Karpas-422 (cell line): ENCODE measurements at regions not wholly inside any gene's neighbourhood (a gene's known extent, or its start where the extent isn't known, plus 50 kb on each side); places are given as distances from the start of the nearest gene placed in this dataset.

Experiments used
- DNase-seq: peaks from one replicate; pipeline ENCODE4 v3.0.0-alpha.2; 2015
- H2AFZ ChIP-seq: fragments of 200-600 bp; sonication (generic); 2 replicates; pipeline ENCODE4 v1.6.1; 2014; ENCODE audit warnings: antibody characterized with exemption, low read length, mixed read lengths
- H3K27ac ChIP-seq: fragments of 200-600 bp; sonication (generic); 2 replicates; pipeline ENCODE4 v1.5.1; 2014; ENCODE audit warnings: mild to moderate bottlenecking, low read length, moderate library complexity
- H3K27me3 ChIP-seq: fragments of 200-600 bp; sonication (generic); 2 replicates; pipeline ENCODE4 v1.6.1; 2014; ENCODE audit warnings: low read length, mixed read lengths
- H3K36me3 ChIP-seq: fragments of 200-600 bp; sonication (generic); 2 replicates; pipeline ENCODE4 v1.6.1; 2014; ENCODE audit warnings: low read length, mixed read lengths; ENCODE audit not compliant: insufficient read depth
- H3K4me1 ChIP-seq: fragments of 200-600 bp; sonication (generic); 2 replicates; pipeline ENCODE4 v1.6.1; 2014; ENCODE audit warnings: mild to moderate bottlenecking, low read length, mixed read lengths
- H3K4me2 ChIP-seq: fragments of 200-600 bp; sonication (generic); 2 replicates; pipeline ENCODE4 v1.6.1; 2014; ENCODE audit warnings: low read length, low read depth, mild to moderate bottlenecking; ENCODE audit not compliant: poor library complexity, severe bottlenecking
- H3K4me3 ChIP-seq: fragments of 200-600 bp; sonication (generic); 2 replicates; pipeline ENCODE4 v1.5.1; 2014; ENCODE audit warnings: mild to moderate bottlenecking, antibody characterized with exemption, low read length, mixed read lengths
- H3K79me2 ChIP-seq: fragments of 200-600 bp; sonication (generic); 2 replicates; pipeline ENCODE4 v1.6.1; 2014; ENCODE audit warnings: mild to moderate bottlenecking, low read length, mixed read lengths
- H3K9ac ChIP-seq: fragments of 200-600 bp; sonication (generic); 2 replicates; pipeline ENCODE4 v1.6.0; 2014; ENCODE audit warnings: low read length
- H3K9me2 ChIP-seq: fragments of 200-600 bp; sonication (generic), shearing (Covaris generic); replicated peaks from 2 replicates; pipeline ENCODE4 v1.6.0; 2014; ENCODE audit warnings: mild to moderate bottlenecking, low read length, moderate library complexity; ENCODE audit not compliant: insufficient read depth
- H3K9me3 ChIP-seq: fragments of 300-700, 200-600 bp; sonication (generic); 2 replicates; pipeline ENCODE4 v1.6.1; 2014; ENCODE audit warnings: low read length, mixed read lengths
- H4K20me1 ChIP-seq: fragments of 200-600 bp; sonication (generic); 2 replicates; pipeline ENCODE4 v1.6.1; 2014; ENCODE audit warnings: mild to moderate bottlenecking, antibody characterized with exemption, low read length, low read depth; ENCODE audit not compliant: insufficient read depth

GRCh38 chr10:120285408-120285807 is 171.6 kb upstream of the PLPP4 start:
- Histone ChIP-seq H3K4me1 (peaks cover 67% of the 10 kb centered on the region), H3K9me3 (no peaks in the 10 kb centered on the region), H3K27ac (peak overlapping the region; percentile 92), H4K20me1 (no peaks in the 10 kb centered on the region), H3K36me3 (peaks cover 26% of the 10 kb centered on the region), H3K27me3 (no peaks in the 10 kb centered on the region), H3K4me3 (no peak overlapping the region), H3K79me2 (peaks cover 26% of the 10 kb centered on the region), H3K9ac (no peak overlapping the region), H3K4me2 (no peak overlapping the region), H2AFZ (no peak overlapping the region), H3K9me2 (no peaks in the 10 kb centered on the region)
- no peak for DNase-seq

GRCh38 chr10:120286280-120286679 is 170.7 kb upstream of the PLPP4 start:
- Histone ChIP-seq H4K20me1 (no peaks in the 10 kb centered on the region), H3K9ac (no peak overlapping the region), H3K9me2 (no peaks in the 10 kb centered on the region), H3K9me3 (no peaks in the 10 kb centered on the region), H2AFZ (no peak overlapping the region), H3K4me1 (peaks cover 67% of the 10 kb centered on the region), H3K79me2 (peaks cover 23% of the 10 kb centered on the region), H3K36me3 (peaks cover 35% of the 10 kb centered on the region), H3K4me3 (no peak overlapping the region), H3K27me3 (no peaks in the 10 kb centered on the region), H3K27ac (no peak overlapping the region), H3K4me2 (no peak overlapping the region)
- DNase-seq, result no peak

- H3K4me2 ChIP-seq, result no peak overlapping the region
- peaks cover 19% of the 10 kb centered on the region for H3K79me2 ChIP-seq
- H3K27ac ChIP-seq, result 0 out of 2 replicates have a peak overlapping the region, but pooled peaks have one; percentile 5
- peaks cover 56% of the 10 kb centered on the region for H3K36me3 ChIP-seq
- no peaks in the 10 kb centered on the region for H4K20me1 ChIP-seq
- DNase-seq, result no peak
- no peaks in the 10 kb centered on the region for H3K27me3 ChIP-seq
- H3K9me2 ChIP-seq, result no peaks in the 10 kb centered on the region
- no peak overlapping the region for H3K4me3 ChIP-seq
- H3K9ac ChIP-seq, result no peak overlapping the region
- H3K4me1 ChIP-seq, result peaks cover 37% of the 10 kb centered on the region
- no peak overlapping the region for H2AFZ ChIP-seq
- H3K9me3 ChIP-seq, result no peaks in the 10 kb centered on the region
These were observed 156.5 kb upstream of the PLPP4 start for GRCh38 chr10:120300513-120300912.

GRCh38 chr10:120308589-120308988 is 148.4 kb upstream of the PLPP4 start:
- Histone ChIP-seq H3K9ac (no peak overlapping the region), H3K4me1 (peaks cover 19% of the 10 kb centered on the region), H2AFZ (no peak overlapping the region), H3K9me2 (peaks cover 7% of the 10 kb centered on the region; the same call in 1 of the 2 replicates), H3K27ac (peak overlapping the region; percentile 36; the same call in 1 of the 2 replicates), H3K9me3 (no peaks in the 10 kb centered on the region), H3K4me3 (no peak overlapping the region), H3K36me3 (peaks cover 86% of the 10 kb centered on the region), H4K20me1 (no peaks in the 10 kb centered on the region), H3K4me2 (no peak overlapping the region), H3K79me2 (peaks cover 40% of the 10 kb centered on the region), H3K27me3 (no peaks in the 10 kb centered on the region)
- DNase-seq, result no peak

GRCh38 chr10:120313715-120314114 is 143.3 kb upstream of the PLPP4 start:
- Histone ChIP-seq H3K4me3 (no peak overlapping the region), H3K4me2 (no peak overlapping the region), H3K9me3 (no peaks in the 10 kb centered on the region), H2AFZ (no peak overlapping the region), H3K4me1 (peaks cover 11% of the 10 kb centered on the region), H3K9ac (no peak overlapping the region), H3K27ac (no peak overlapping the region), H3K27me3 (no peaks in the 10 kb centered on the region), H3K9me2 (peaks cover 7% of the 10 kb centered on the region; the same call in 1 of the 2 replicates), H3K36me3 (peaks cover 67% of the 10 kb centered on the region), H3K79me2 (peaks cover 17% of the 10 kb centered on the region; the same call in 1 of the 2 replicates), H4K20me1 (no peaks in the 10 kb centered on the region)
- DNase-seq, result no peak

- Histone ChIP-seq H2AFZ (no peak overlapping the region), H3K4me2 (no peak overlapping the region), H4K20me1 (no peaks in the 10 kb centered on the region), H3K36me3 (peaks cover 65% of the 10 kb centered on the region), H3K9me3 (no peaks in the 10 kb centered on the region), H3K27me3 (no peaks in the 10 kb centered on the region), H3K27ac (no peak overlapping the region), H3K79me2 (peaks cover 17% of the 10 kb centered on the region; the same call in 1 of the 2 replicates), H3K9ac (no peak overlapping the region), H3K4me1 (peaks cover 11% of the 10 kb centered on the region), H3K4me3 (no peak overlapping the region), H3K9me2 (peaks cover 7% of the 10 kb centered on the region; the same call in 1 of the 2 replicates)
- no peak for DNase-seq
These were observed 142.6 kb upstream of the PLPP4 start for GRCh38 chr10:120314442-120314841.

- DNase-seq, result no peak
- Histone ChIP-seq H3K9ac (no peak overlapping the region), H3K9me2 (no peaks in the 10 kb centered on the region; the same call in 1 of the 2 replicates), H3K27ac (no peak overlapping the region), H3K4me2 (no peak overlapping the region), H3K36me3 (peaks cover 37% of the 10 kb centered on the region), H3K9me3 (no peaks in the 10 kb centered on the region), H3K79me2 (peaks cover 25% of the 10 kb centered on the region; the same call in 1 of the 2 replicates), H3K4me3 (no peak overlapping the region), H3K27me3 (no peaks in the 10 kb centered on the region), H2AFZ (no peak overlapping the region), H4K20me1 (no peaks in the 10 kb centered on the region), H3K4me1 (peaks cover 48% of the 10 kb centered on the region)
These were observed 138.2 kb upstream of the PLPP4 start for GRCh38 chr10:120318862-120319261.

- no peak overlapping the region for H3K27ac ChIP-seq
- peaks cover 23% of the 10 kb centered on the region; the same call in 1 of the 2 replicates for H3K79me2 ChIP-seq
- H3K9me2 ChIP-seq, result no peaks in the 10 kb centered on the region
- H3K4me1 ChIP-seq, result peaks cover 24% of the 10 kb centered on the region
- no peaks in the 10 kb centered on the region for H3K27me3 ChIP-seq
- H3K4me2 ChIP-seq, result no peak overlapping the region
- H3K9ac ChIP-seq, result no peak overlapping the region
- H3K4me3 ChIP-seq, result no peak overlapping the region
- no peak overlapping the region for H2AFZ ChIP-seq
- no peaks in the 10 kb centered on the region for H4K20me1 ChIP-seq
- H3K9me3 ChIP-seq, result no peaks in the 10 kb centered on the region
- peaks cover 45% of the 10 kb centered on the region for H3K36me3 ChIP-seq
- DNase-seq, result no peak
These were observed 129.4 kb upstream of the PLPP4 start for GRCh38 chr10:120327675-120328074.
